HG02763 (cell line): ENCODE measurements at regions not wholly inside any gene's neighbourhood (a gene's known extent, or its start where the extent isn't known, plus 50 kb on each side); places are given as distances from the start of the nearest gene placed in this dataset.
"Not testable (repeated sequence)": the region's sequence is repeated elsewhere in the genome, so short reads cannot be mapped to it uniquely, and the experiment has no call there.

Source experiments
- ATAC-seq: cut with Tn5 transposase; IDR thresholded peaks from one replicate; pipeline ENCODE4 v1.9.1; 2021; ENCODE audit warnings: mild to moderate bottlenecking, moderate library complexity; ENCODE audit not compliant: unreplicated experiment

- no peak for ATAC-seq
Observed at GRCh38 chr13:65841156-65841555, 1389.0 kb downstream of the PCDH9 start.

GRCh38 chr13:65836066-65836465 lies 1394.1 kb downstream of the PCDH9 start:
- ATAC-seq = no peak

- no peak for ATAC-seq
Observed at GRCh38 chr13:65834897-65835296, 1395.2 kb downstream of the PCDH9 start.

GRCh38 chr13:65830411-65831205 lies 1399.5 kb downstream of the PCDH9 start:
- ATAC-seq = no peak

- ATAC-seq = no peak
Observed at GRCh38 chr13:65829241-65830008, 1400.7 kb downstream of the PCDH9 start.

- no peak for ATAC-seq
Observed at GRCh38 chr13:65826657-65827056, 1403.5 kb downstream of the PCDH9 start.

- no peak for ATAC-seq
Observed at GRCh38 chr13:65825039-65825438, 1405.1 kb downstream of the PCDH9 start.

GRCh38 chr13:65808061-65808460 lies 1422.1 kb downstream of the PCDH9 start:
- no peak for ATAC-seq

GRCh38 chr13:65803530-65804392 lies 1426.4 kb downstream of the PCDH9 start:
- no peak for ATAC-seq

GRCh38 chr13:65789815-65790214 lies 1440.3 kb downstream of the PCDH9 start:
- no peak for ATAC-seq

- ATAC-seq = no peak
Observed at GRCh38 chr13:65787082-65787481, 1443.1 kb downstream of the PCDH9 start.

GRCh38 chr13:65784088-65784816 lies 1445.9 kb downstream of the PCDH9 start:
- no peak for ATAC-seq

- no peak for ATAC-seq
Observed at GRCh38 chr13:65783383-65783782, 1446.8 kb downstream of the PCDH9 start.

- not testable (repeated sequence) for ATAC-seq
Observed at GRCh38 chr13:65771704-65772313, 1458.3 kb downstream of the PCDH9 start.

- ATAC-seq = no peak
Observed at GRCh38 chr13:65768545-65768944, 1461.6 kb downstream of the PCDH9 start.

GRCh38 chr13:65763811-65764210 lies 1466.3 kb downstream of the PCDH9 start:
- no peak for ATAC-seq

- ATAC-seq = no peak
Observed at GRCh38 chr13:65762012-65762411, 1468.1 kb downstream of the PCDH9 start.

- no peak for ATAC-seq
Observed at GRCh38 chr13:65756071-65756671, 1474.0 kb downstream of the PCDH9 start.

GRCh38 chr13:65748227-65748626 lies 1481.9 kb downstream of the PCDH9 start:
- no peak for ATAC-seq
